Panc1 (cell line): ENCODE measurements at regions not wholly inside any gene's neighbourhood (a gene's known extent, or its start where the extent isn't known, plus 50 kb on each side); places are given as distances from the start of the nearest gene placed in this dataset.

ENCODE experiments used
- ATAC-seq: fragments of 200-7000 bp; cut with Tn5 transposase; 2 replicates; pipeline ENCODE4 v1.9.1; 2020; ENCODE audit warnings: mild to moderate bottlenecking, moderate library complexity
- BruUV-seq: library from RNA; stranded (reverse); fragments of 400-500 nt; replicated peaks from 2 replicates; lab custom pipeline; 2021; lab: Mats Ljungman, UMichigan
- CTCF ChIA-PET: fragments of 300-600 bp; sonication (Branson Sonifier 250); formaldehyde crosslinking; loops from one replicate; lab custom pipeline; 2022; ENCODE audit warnings: antibody characterized with exemption; lab: Charles Lee
- POLR2A ChIA-PET: fragments of 300-600 bp; sonication (Branson Sonifier 250); formaldehyde crosslinking; loops from one replicate; lab custom pipeline; 2022; ENCODE audit warnings: antibody characterized with exemption; lab: Charles Lee
- DNase-seq: peaks from one replicate; pipeline ENCODE4 v3.0.0-alpha.2; 2010; ENCODE audit warnings: low read depth, low spot score
- H3K27ac ChIP-seq: 2 replicates; pipeline ENCODE4 v1.5.1; 2011; ENCODE audit warnings: mild to moderate bottlenecking, low read length, inconsistent platforms
- H3K27me3 ChIP-seq: fragments of 200-500 bp; sonication (Bioruptor generic); 2 replicates; pipeline ENCODE4 v1.6.0; 2014; ENCODE audit warnings: low read length, inconsistent platforms; ENCODE audit not compliant: control insufficient read depth, insufficient read depth
- H3K36me3 ChIP-seq: fragments of 200-500 bp; sonication (Bioruptor generic); 2 replicates; pipeline ENCODE4 v1.5.1; 2014; ENCODE audit warnings: inconsistent platforms, mild to moderate bottlenecking, low read length, moderate library complexity; ENCODE audit not compliant: control insufficient read depth, insufficient read depth
- H3K4me1 ChIP-seq: 2 replicates; pipeline ENCODE4 v1.5.1; 2011; ENCODE audit warnings: inconsistent platforms, mild to moderate bottlenecking, low read length, moderate library complexity; ENCODE audit not compliant: control insufficient read depth, insufficient read depth
- H3K4me3 ChIP-seq, 2 experiments: 2 replicates each; pipeline ENCODE4 v1.5.1; 2011 to 2012; ENCODE audit warnings: low read depth in 2 of 2, low read length in 2 of 2, mild to moderate bottlenecking in 2 of 2, inconsistent platforms in 1 of 2, moderate library complexity in 1 of 2
- H3K9me3 ChIP-seq: fragments of 200-500 bp; sonication (Bioruptor generic); 2 replicates; pipeline ENCODE4 v1.5.1; 2014; ENCODE audit warnings: low read depth, mild to moderate bottlenecking, inconsistent platforms, low read length, moderate library complexity; ENCODE audit not compliant: control insufficient read depth, insufficient read depth
- CTCF ChIP-seq: fragments of 450-650 bp; IDR thresholded peaks from 2 replicates; pipeline ENCODE4 v1.5.1; 2017; ENCODE audit warnings: mild to moderate bottlenecking
- POLR2AphosphoS5 ChIP-seq: IDR thresholded peaks from 2 replicates; pipeline ENCODE4 v1.6.1; 2012; ENCODE audit warnings: mild to moderate bottlenecking, low read depth, low read length, moderate library complexity
- REST ChIP-seq, 2 experiments: IDR thresholded peaks; 2 replicates each; pipeline ENCODE4 v1.6.1; 2011 to 2012; ENCODE audit warnings: low read depth in 2 of 2, control low read depth in 1 of 2, low read length in 1 of 2, mild to moderate bottlenecking in 1 of 2, moderate library complexity in 1 of 2; ENCODE audit not compliant: insufficient read depth in 1 of 2
- SIN3A ChIP-seq: IDR thresholded peaks from 2 replicates; pipeline ENCODE4 v1.6.1; 2012; ENCODE audit warnings: low read depth, mild to moderate bottlenecking, low read length, moderate library complexity, borderline replicate concordance; ENCODE audit not compliant: insufficient read depth
- TCF7L2 ChIP-seq: IDR thresholded peaks from 2 replicates; pipeline ENCODE4 v1.6.1; 2011; ENCODE audit warnings: mild to moderate bottlenecking, low read depth, low read length, inconsistent platforms
- in situ Hi-C: cut with HindIII; loops from 2 replicates; pipeline ENCODE4 v1.10.0; 2016; ENCODE audit warnings: low sequenced_read_pairs, low pct_unique_long_range_greater_than_20kb
- intact Hi-C: fragments of 100-400 bp; cut with micrococcal nuclease; formaldehyde crosslinking; loops from one replicate; pipeline ENCODE4 v1.10.0; 2022; ENCODE audit not compliant: unreplicated experiment

GRCh38 chr18:73666772-73667171 lies 480.9 kb downstream of the FBXO15 start:
- no TSS peak for BruUV-seq
- no peak for ATAC-seq

GRCh38 chr18:73664896-73665295 lies 482.7 kb downstream of the FBXO15 start:
- CTCF ChIA-PET = no interaction called here
- intact Hi-C loops = no loop called here

More at GRCh38 chr18:73666772-73667171, 480.9 kb downstream of the FBXO15 start:
- in situ Hi-C loops (no loop called here), intact Hi-C loops (no loop called here)
- TF ChIP-seq TCF7L2 = no peak
- no peak for TF ChIP-seq SIN3A
- TF ChIP-seq POLR2AphosphoS5 = no peak
- no peak for TF ChIP-seq CTCF
- no peak for TF ChIP-seq REST (IDR thresholded peaks at IDR 0.05; ENCODE audit: insufficient read depth in 1 of 2, low read depth in 2 of 2, low read length in 1 of 2)
- ChIA-PET POLR2A (no interaction called here), CTCF (interaction anchor here (0.7 kb wide), 1 partner anchor 168 kb away, joined by 4 read pairs; no protein-coding TSS in a partner anchor)
- Histone ChIP-seq H3K36me3 (no peaks in the 10 kb centered on the region), H3K27me3 (no peaks in the 10 kb centered on the region; the same call in 1 of the 2 replicates), H3K9me3 (no peaks in the 10 kb centered on the region), H3K4me1 (no peaks in the 10 kb centered on the region), H3K27ac (no peak overlapping the region), H3K4me3 (no peak overlapping the region)
- DNase-seq = no peak

More at GRCh38 chr18:73664896-73665295, 482.7 kb downstream of the FBXO15 start:
- in situ Hi-C loops = no loop called here
- Histone ChIP-seq H3K4me1 (no peaks in the 10 kb centered on the region), H3K27me3 (no peaks in the 10 kb centered on the region; the same call in 1 of the 2 replicates), H3K9me3 (no peaks in the 10 kb centered on the region), H3K4me3 (no peak overlapping the region), H3K27ac (no peak overlapping the region), H3K36me3 (no peaks in the 10 kb centered on the region)
- BruUV-seq = no TSS peak
- ATAC-seq = no peak
- no peak for DNase-seq
- POLR2A ChIA-PET = no interaction called here
- TF ChIP-seq POLR2AphosphoS5 (no peak), REST (IDR thresholded peaks at IDR 0.05; ENCODE audit: insufficient read depth in 1 of 2, low read depth in 2 of 2, low read length in 1 of 2) (no peak), SIN3A (no peak), TCF7L2 (no peak), CTCF (no peak)
